ENCODE measurements at regions not wholly inside any gene's neighbourhood (a gene's known extent, or its start where the extent isn't known, plus 50 kb on each side); places are given as distances from the start of the nearest gene placed in this dataset.

DNA sequence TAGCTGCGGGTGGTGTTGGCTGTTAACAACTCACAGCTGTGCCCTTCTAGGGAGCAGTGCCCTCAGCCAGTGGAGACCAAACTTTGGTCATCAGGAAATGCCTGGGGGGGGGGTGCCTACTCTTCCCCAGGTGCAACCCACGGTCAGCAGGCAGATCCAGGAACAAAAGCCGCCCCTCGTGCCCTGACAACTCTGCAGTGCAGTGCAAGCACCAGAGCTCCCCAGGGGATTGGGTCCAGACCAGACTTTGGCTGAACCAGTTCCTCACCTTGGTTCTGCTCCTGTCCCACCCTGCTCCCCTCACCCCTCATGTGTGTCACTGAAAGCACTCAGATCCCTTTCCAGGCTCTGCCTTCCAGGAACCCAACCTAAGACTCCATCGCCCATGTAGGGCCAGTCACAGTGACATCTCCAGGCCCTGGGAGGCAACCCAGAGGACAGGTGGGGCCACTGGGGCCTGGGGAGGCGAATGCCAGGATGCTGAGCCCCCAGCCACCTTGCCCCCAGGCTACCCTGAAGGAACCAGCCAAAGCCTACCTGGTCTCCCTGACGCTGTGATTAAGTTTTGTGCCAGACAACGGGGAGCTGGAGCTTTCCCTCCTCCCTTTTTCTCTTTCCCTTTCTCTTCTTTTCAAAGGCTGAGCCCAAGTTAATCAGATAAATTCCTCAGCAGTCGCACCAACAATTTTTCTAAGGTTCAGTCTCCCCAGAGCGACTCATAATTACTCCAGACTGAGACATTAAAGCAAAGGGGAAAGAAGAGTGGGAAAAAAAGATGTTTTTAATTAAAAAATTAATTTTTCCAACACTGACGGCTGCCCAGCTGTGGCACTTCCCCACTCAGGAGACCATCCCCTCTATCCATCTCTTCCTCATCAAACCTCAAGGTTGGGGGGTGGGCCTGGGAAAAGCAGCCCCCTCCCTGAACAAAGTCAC lies 207.5 kb upstream of the LINGO1 start:
- Histone ChIP-seq H3K36me3 (no peaks in the 10 kb centered on the region), H3K27ac (no peak overlapping the region), H3K27me3 (ENCODE audit: insufficient read depth, low read depth, severe bottlenecking) (no peaks in the 10 kb centered on the region), H3K9me3 (ENCODE audit: severe bottlenecking) (peaks cover 2% of the 10 kb centered on the region), H3K4me3 (ENCODE audit: low read depth, low read length) (no peak overlapping the region)
- TF ChIP-seq, protein P1, sequence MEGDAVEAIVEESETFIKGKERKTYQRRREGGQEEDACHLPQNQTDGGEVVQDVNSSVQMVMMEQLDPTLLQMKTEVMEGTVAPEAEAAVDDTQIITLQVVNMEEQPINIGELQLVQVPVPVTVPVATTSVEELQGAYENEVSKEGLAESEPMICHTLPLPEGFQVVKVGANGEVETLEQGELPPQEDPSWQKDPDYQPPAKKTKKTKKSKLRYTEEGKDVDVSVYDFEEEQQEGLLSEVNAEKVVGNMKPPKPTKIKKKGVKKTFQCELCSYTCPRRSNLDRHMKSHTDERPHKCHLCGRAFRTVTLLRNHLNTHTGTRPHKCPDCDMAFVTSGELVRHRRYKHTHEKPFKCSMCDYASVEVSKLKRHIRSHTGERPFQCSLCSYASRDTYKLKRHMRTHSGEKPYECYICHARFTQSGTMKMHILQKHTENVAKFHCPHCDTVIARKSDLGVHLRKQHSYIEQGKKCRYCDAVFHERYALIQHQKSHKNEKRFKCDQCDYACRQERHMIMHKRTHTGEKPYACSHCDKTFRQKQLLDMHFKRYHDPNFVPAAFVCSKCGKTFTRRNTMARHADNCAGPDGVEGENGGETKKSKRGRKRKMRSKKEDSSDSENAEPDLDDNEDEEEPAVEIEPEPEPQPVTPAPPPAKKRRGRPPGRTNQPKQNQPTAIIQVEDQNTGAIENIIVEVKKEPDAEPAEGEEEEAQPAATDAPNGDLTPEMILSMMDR (IDR thresholded peaks at IDR 0.05; ENCODE audit: low read depth, low read length) = no peak
- no peak for DNase-seq

DNA sequence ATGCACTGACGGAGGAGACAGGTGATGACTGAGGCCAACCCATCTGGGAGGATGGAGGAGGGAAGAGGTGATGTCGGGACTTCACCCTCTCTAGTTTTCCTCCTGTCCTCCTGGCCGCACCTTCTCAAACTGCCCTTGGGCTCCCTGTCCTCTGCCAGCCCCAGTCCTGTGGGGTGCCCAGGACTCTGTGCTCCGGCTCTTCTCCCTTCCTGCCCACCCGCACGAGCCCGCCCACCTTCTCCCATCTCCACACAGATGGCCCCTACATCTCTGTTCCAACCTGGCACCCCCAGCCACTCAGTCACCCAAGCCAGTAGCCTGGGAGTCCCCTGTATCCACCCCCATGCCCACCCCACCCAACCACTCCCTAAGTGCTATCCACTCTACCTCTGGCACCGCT lies 206.7 kb upstream of the LINGO1 start:
- no peak overlapping the region for H3K27ac ChIP-seq
- TF ChIP-seq, protein P1 (IDR thresholded peaks at IDR 0.05; ENCODE audit: low read depth, low read length) = no peak
- H3K9me3 ChIP-seq (ENCODE audit: severe bottlenecking) = no peaks in the 10 kb centered on the region
- no peak overlapping the region for H3K4me3 ChIP-seq (ENCODE audit: low read depth, low read length)
- H3K36me3 ChIP-seq = no peaks in the 10 kb centered on the region
- H3K27me3 ChIP-seq (ENCODE audit: insufficient read depth, low read depth, severe bottlenecking) = no peaks in the 10 kb centered on the region
- no peak for DNase-seq

DNA sequence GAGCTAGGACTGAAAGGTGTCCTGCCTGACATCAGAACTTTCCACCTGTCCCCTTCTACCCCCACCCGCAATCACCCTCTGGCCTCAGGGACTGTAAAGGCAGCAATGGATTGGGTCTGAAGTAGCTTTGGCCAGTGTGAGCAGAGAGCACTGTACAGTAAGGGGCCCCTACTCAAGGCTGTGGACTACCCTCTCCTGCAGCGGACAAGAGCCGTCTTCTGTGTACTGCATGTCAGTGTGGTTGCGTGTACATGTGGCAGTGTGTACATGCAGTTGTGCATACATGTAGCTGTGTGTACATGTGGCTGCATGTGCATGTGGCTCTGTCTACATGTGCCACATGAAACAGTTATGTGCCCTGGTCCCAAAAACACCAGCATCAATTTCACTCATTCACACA lies 205.9 kb upstream of the LINGO1 start:
- no peaks in the 10 kb centered on the region for H3K27me3 ChIP-seq (ENCODE audit: insufficient read depth, low read depth, severe bottlenecking)
- no peak overlapping the region for H3K27ac ChIP-seq
- no peak overlapping the region for H3K4me3 ChIP-seq (ENCODE audit: low read depth, low read length)
- no peaks in the 10 kb centered on the region for H3K36me3 ChIP-seq
- TF ChIP-seq, protein P1 (IDR thresholded peaks at IDR 0.05; ENCODE audit: low read depth, low read length) = no peak
- H3K9me3 ChIP-seq (ENCODE audit: severe bottlenecking) = no peaks in the 10 kb centered on the region
- no peak for DNase-seq

DNA sequence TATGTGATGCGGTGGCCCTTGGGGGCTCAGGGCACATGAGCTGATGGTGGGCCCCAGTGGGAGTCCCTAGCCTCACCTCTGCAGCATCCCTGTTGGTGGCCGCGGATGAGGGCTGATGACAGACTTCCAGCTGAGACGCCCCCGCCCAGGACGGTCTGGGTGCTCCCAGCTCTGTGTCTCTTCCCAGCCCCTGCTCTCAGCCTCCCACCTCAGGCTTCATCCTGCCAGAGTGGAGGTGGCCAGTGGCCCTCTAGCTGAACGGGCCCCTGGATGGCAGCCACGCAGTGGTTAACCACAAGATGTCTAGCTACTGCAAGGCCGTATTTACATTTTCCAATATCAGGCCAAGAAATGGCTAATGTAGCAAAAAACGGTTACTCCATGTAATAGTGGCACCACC lies 205.3 kb upstream of the LINGO1 start:
- TF ChIP-seq, protein P1 (IDR thresholded peaks at IDR 0.05; ENCODE audit: low read depth, low read length) = no peak
- Histone ChIP-seq H3K9me3 (ENCODE audit: severe bottlenecking) (no peaks in the 10 kb centered on the region), H3K36me3 (no peaks in the 10 kb centered on the region), H3K27ac (no peak overlapping the region), H3K27me3 (ENCODE audit: insufficient read depth, low read depth, severe bottlenecking) (no peaks in the 10 kb centered on the region), H3K4me3 (ENCODE audit: low read depth, low read length) (no peak overlapping the region)
- DNase-seq = no peak

DNA sequence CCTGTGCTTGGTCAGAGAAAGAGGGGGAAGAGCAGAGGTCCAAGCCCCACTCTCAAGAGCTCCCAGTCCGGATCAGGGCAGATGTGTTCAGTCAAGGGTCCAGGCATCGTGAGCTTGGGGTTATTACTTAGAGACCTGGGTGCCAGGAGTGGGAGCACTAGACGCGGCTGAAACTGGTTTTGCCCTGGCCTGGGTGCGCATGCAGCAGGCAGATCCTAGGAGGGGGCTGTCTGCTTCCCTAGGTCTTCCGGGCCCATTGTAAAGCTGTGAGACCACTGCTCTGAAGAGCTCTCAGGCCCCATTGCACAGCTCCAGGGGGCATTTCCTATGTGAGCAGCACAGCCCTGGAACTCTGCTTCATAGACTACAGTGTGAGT lies 204.9 kb upstream of the LINGO1 start:
- Histone ChIP-seq H3K36me3 (no peaks in the 10 kb centered on the region), H3K9me3 (ENCODE audit: severe bottlenecking) (no peaks in the 10 kb centered on the region), H3K27me3 (ENCODE audit: insufficient read depth, low read depth, severe bottlenecking) (no peaks in the 10 kb centered on the region), H3K27ac (no peak overlapping the region), H3K4me3 (ENCODE audit: low read depth, low read length) (no peak overlapping the region)
- TF ChIP-seq, protein P1 (IDR thresholded peaks at IDR 0.05; ENCODE audit: low read depth, low read length) = no peak
- DNase-seq = no peak
